22Rv1 (cell line): ENCODE measurements at regions not wholly inside any gene's neighbourhood (a gene's known extent, or its start where the extent isn't known, plus 50 kb on each side); places are given as distances from the start of the nearest gene placed in this dataset.

Experiments
- H3K27ac ChIP-seq: fragments of 450-650 bp; 2 replicates; pipeline ENCODE4 v1.5.1; 2017
- CTCF ChIP-seq: fragments of 450-650 bp; IDR thresholded peaks from 2 replicates; pipeline ENCODE4 v1.5.1; 2017; ENCODE audit warnings: mild to moderate bottlenecking
- ZFX ChIP-seq: fragments of 450-650 bp; IDR thresholded peaks from 2 replicates; pipeline ENCODE4 v1.6.1; 2017; ENCODE audit warnings: antibody characterized with exemption, borderline replicate concordance

GRCh38 chr13:95352486-95352885 lies 51.2 kb upstream of the ABCC4 start:
- TF ChIP-seq CTCF: no peak
- no peak for TF ChIP-seq ZFX
- H3K27ac ChIP-seq: no peak overlapping the region

GRCh38 chr13:95354156-95354555 lies 52.9 kb upstream of the ABCC4 start:
- no peak overlapping the region for H3K27ac ChIP-seq
- TF ChIP-seq CTCF (no peak), ZFX (no peak)

- no peak for TF ChIP-seq ZFX
- no peak for TF ChIP-seq CTCF
- no peak overlapping the region for H3K27ac ChIP-seq
Measured at GRCh38 chr13:95354680-95355487, 53.6 kb upstream of the ABCC4 start.

- no peak overlapping the region for H3K27ac ChIP-seq
Measured at GRCh38 chr13:95355494-95355893, 54.2 kb upstream of the ABCC4 start.

GRCh38 chr13:95356916-95357315 lies 55.7 kb upstream of the ABCC4 start:
- TF ChIP-seq ZFX (no peak), CTCF (no peak)
- H3K27ac ChIP-seq: no peak overlapping the region

More at GRCh38 chr13:95355494-95355893, 54.2 kb upstream of the ABCC4 start:
- TF ChIP-seq ZFX (no peak), CTCF (no peak)

GRCh38 chr13:95357875-95358274 lies 56.6 kb upstream of the ABCC4 start:
- TF ChIP-seq ZFX: no peak
- no peak for TF ChIP-seq CTCF
- H3K27ac ChIP-seq: no peak overlapping the region

GRCh38 chr13:95360052-95360451 lies 58.8 kb upstream of the ABCC4 start:
- no peak for TF ChIP-seq ZFX
- no peak for TF ChIP-seq CTCF
- H3K27ac ChIP-seq: no peak overlapping the region
